Chondrocyte (in vitro differentiated cells): ENCODE measurements at regions not wholly inside any gene's neighbourhood (a gene's known extent, or its start where the extent isn't known, plus 50 kb on each side); places are given as distances from the start of the nearest gene placed in this dataset.

Experiments used
- DNase-seq: peaks from one replicate; pipeline ENCODE4 v3.0.0; 2021; ENCODE audit warnings: mixed read lengths, low spot score
- H3K27ac Mint-ChIP-seq: one replicate; pipeline ENCODE4 v1.8.0; 2021; ENCODE audit warnings: mild to moderate bottlenecking, moderate library complexity, mixed read lengths; ENCODE audit not compliant: unreplicated experiment
- H3K27me3 Mint-ChIP-seq: 2 replicates; pipeline ENCODE4 v1.8.0; 2021; ENCODE audit warnings: low read depth, mixed read lengths
- H3K36me3 Mint-ChIP-seq: 2 replicates; pipeline ENCODE4 v1.8.0; 2021; ENCODE audit warnings: low read depth, mixed read lengths
- H3K4me1 Mint-ChIP-seq: 2 replicates; pipeline ENCODE4 v1.8.0; 2021; ENCODE audit warnings: low read depth, mild to moderate bottlenecking, mixed read lengths
- H3K4me3 Mint-ChIP-seq: one replicate; pipeline ENCODE4 v1.8.0; 2021; ENCODE audit warnings: mild to moderate bottlenecking, moderate library complexity, mixed read lengths; ENCODE audit not compliant: unreplicated experiment
- H3K9me3 Mint-ChIP-seq: 2 replicates; pipeline ENCODE4 v1.8.0; 2021; ENCODE audit warnings: low read depth, mixed read lengths
- CTCF ChIP-seq: fragments of 200-600 bp; sonication (generic); IDR thresholded peaks from 2 replicates; pipeline ENCODE4 v1.5.0; 2021; ENCODE audit warnings: antibody characterized with exemption, mild to moderate bottlenecking, moderate library complexity

DNA sequence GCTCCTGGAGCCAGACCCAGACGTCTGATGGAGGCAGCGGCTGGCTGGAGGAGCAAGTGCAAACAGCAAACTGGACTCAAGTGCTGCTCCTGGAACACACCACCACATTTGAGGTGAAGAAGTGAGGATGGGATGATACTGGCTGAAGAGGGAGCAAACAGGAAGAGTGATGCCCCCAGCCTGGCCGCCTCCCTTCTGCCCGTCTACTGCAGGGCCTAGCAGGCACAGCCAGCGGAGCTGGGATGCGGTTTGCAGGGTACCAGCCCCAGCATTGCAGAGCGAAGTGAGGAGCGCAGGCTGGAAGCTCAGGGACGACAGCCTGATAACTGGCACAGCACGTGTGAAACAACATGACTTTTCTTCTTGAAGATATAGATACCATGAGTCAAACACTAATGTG, 111.8 kb upstream of the ZNF32 start:
- H3K27me3 Mint-ChIP-seq, result no peaks in the 10 kb centered on the region
- no peaks in the 10 kb centered on the region for H3K9me3 Mint-ChIP-seq
- no peak overlapping the region for H3K4me3 Mint-ChIP-seq
- no peak for TF ChIP-seq CTCF
- DNase-seq, result peak; percentile 82
- peaks cover under 1% of the 10 kb centered on the region for H3K36me3 Mint-ChIP-seq
- no peak overlapping the region for H3K27ac Mint-ChIP-seq
- H3K4me1 Mint-ChIP-seq, result peaks cover 9% of the 10 kb centered on the region

- no peak for TF ChIP-seq CTCF
- Mint-ChIP-seq H3K4me1 (peaks cover 15% of the 10 kb centered on the region), H3K36me3 (no peaks in the 10 kb centered on the region), H3K27ac (no peak overlapping the region), H3K4me3 (no peak overlapping the region), H3K27me3 (no peaks in the 10 kb centered on the region), H3K9me3 (peaks cover 5% of the 10 kb centered on the region)
- no peak for DNase-seq
Observed at GRCh38 chr10:43759216-43759615, 110.5 kb upstream of the ZNF32 start.

GRCh38 chr10:43756341-43756740, 107.7 kb upstream of the ZNF32 start:
- H3K4me1 Mint-ChIP-seq, result peaks cover 15% of the 10 kb centered on the region
- no peak for TF ChIP-seq CTCF
- DNase-seq, result no peak
- H3K36me3 Mint-ChIP-seq, result no peaks in the 10 kb centered on the region
- H3K27me3 Mint-ChIP-seq, result no peaks in the 10 kb centered on the region
- H3K9me3 Mint-ChIP-seq, result peaks cover 5% of the 10 kb centered on the region
- no peak overlapping the region for H3K27ac Mint-ChIP-seq
- H3K4me3 Mint-ChIP-seq, result no peak overlapping the region

GRCh38 chr10:43754569-43755260, 106.0 kb upstream of the ZNF32 start:
- Mint-ChIP-seq H3K4me1 (peaks cover 15% of the 10 kb centered on the region), H3K27ac (no peak overlapping the region), H3K27me3 (no peaks in the 10 kb centered on the region), H3K36me3 (no peaks in the 10 kb centered on the region), H3K9me3 (peaks cover 5% of the 10 kb centered on the region), H3K4me3 (no peak overlapping the region)
- no peak for DNase-seq
- no peak for TF ChIP-seq CTCF

- no peak for TF ChIP-seq CTCF
- Mint-ChIP-seq H3K27me3 (no peaks in the 10 kb centered on the region), H3K4me3 (no peak overlapping the region), H3K27ac (no peak overlapping the region), H3K36me3 (no peaks in the 10 kb centered on the region), H3K4me1 (peaks cover 15% of the 10 kb centered on the region), H3K9me3 (peaks cover 5% of the 10 kb centered on the region)
- DNase-seq, result no peak
Observed at GRCh38 chr10:43753397-43754061, 104.8 kb upstream of the ZNF32 start.
